WTC11 (cell line): ENCODE measurements at regions not wholly inside any gene's neighbourhood (a gene's known extent, or its start where the extent isn't known, plus 50 kb on each side); places are given as distances from the start of the nearest gene placed in this dataset.

Source experiments
- CTCF ChIP-seq: fragments of 200-600 bp; IDR thresholded peaks from 2 replicates; pipeline ENCODE4 v1.8.0; 2022; ENCODE audit warnings: antibody characterized with exemption
- ESRRA ChIP-seq: sonication (generic); formaldehyde crosslinking; IDR thresholded peaks from 2 replicates; pipeline ENCODE4 v1.8.1; 2022; ENCODE audit warnings: mild to moderate bottlenecking, missing genetic modification reagents, borderline replicate concordance
- NR1H2 ChIP-seq: sonication (generic); formaldehyde crosslinking; IDR thresholded peaks from 2 replicates; pipeline ENCODE4 v1.9.0; 2021; ENCODE audit warnings: mild to moderate bottlenecking, moderate library complexity, missing genetic modification reagents

GRCh38 chr13:104526561-104526960 lies 1460.3 kb upstream of the SLC10A2 start:
- TF ChIP-seq CTCF (no peak), ESRRA (CRISPR knock-in tag) (no peak), NR1H2 (no peak)
